WERI-Rb-1 (cell line): ENCODE measurements at regions not wholly inside any gene's neighbourhood (a gene's known extent, or its start where the extent isn't known, plus 50 kb on each side); places are given as distances from the start of the nearest gene placed in this dataset.

Source experiments
- DNase-seq: peaks from one replicate; pipeline ENCODE4 v3.0.0-alpha.2; 2020
- H3K27ac ChIP-seq: fragments of 250-450 bp; sonication (Bioruptor Pico); 2 replicates; pipeline ENCODE4 v1.5.1; 2020; ENCODE audit warnings: mild to moderate bottlenecking, moderate library complexity
- H3K27me3 ChIP-seq: fragments of 250-450 bp; sonication (Bioruptor Pico); 2 replicates; pipeline ENCODE4 v1.5.1; 2021; ENCODE audit warnings: mild to moderate bottlenecking, low read depth, moderate library complexity; ENCODE audit not compliant: insufficient read depth, severe bottlenecking
- H3K36me3 ChIP-seq: fragments of 250-450 bp; sonication (Bioruptor Pico); 2 replicates; pipeline ENCODE4 v1.5.1; 2020; ENCODE audit warnings: mild to moderate bottlenecking, moderate library complexity
- H3K4me3 ChIP-seq: 2 replicates; pipeline ENCODE4 v1.5.1; 2011; ENCODE audit warnings: low read depth, mild to moderate bottlenecking, control low read depth, low read length
- H3K9me3 ChIP-seq: fragments of 250-450 bp; sonication (Bioruptor Pico); 2 replicates; pipeline ENCODE4 v1.5.1; 2021; ENCODE audit warnings: mild to moderate bottlenecking, moderate library complexity; ENCODE audit not compliant: severe bottlenecking
- CTCF ChIP-seq: IDR thresholded peaks from 2 replicates; pipeline ENCODE4 v1.5.1; 2011; ENCODE audit warnings: low read depth, mild to moderate bottlenecking, control low read depth, inconsistent platforms, low read length

GRCh38 chr19:28987177-28987576 is 225.8 kb downstream of the UQCRFS1 start:
- Histone ChIP-seq H3K9me3 (no peaks in the 10 kb centered on the region), H3K4me3 (no peak overlapping the region), H3K36me3 (no peaks in the 10 kb centered on the region), H3K27me3 (peaks cover 84% of the 10 kb centered on the region), H3K27ac (no peak overlapping the region)
- TF ChIP-seq CTCF = no peak
- no peak for DNase-seq

GRCh38 chr19:28985201-28985600 is 227.8 kb downstream of the UQCRFS1 start:
- Histone ChIP-seq H3K36me3 (no peaks in the 10 kb centered on the region), H3K27me3 (peaks cover 83% of the 10 kb centered on the region), H3K4me3 (no peak overlapping the region), H3K9me3 (no peaks in the 10 kb centered on the region), H3K27ac (no peak overlapping the region)
- no peak for DNase-seq
- no peak for TF ChIP-seq CTCF

- Histone ChIP-seq H3K27ac (no peak overlapping the region), H3K36me3 (no peaks in the 10 kb centered on the region), H3K27me3 (peaks cover 79% of the 10 kb centered on the region), H3K9me3 (no peaks in the 10 kb centered on the region), H3K4me3 (no peak overlapping the region)
- TF ChIP-seq CTCF = no peak
- DNase-seq = no peak
Measured at GRCh38 chr19:28984315-28984714, 228.6 kb downstream of the UQCRFS1 start.

- H3K36me3 ChIP-seq = no peaks in the 10 kb centered on the region
- H3K9me3 ChIP-seq = no peaks in the 10 kb centered on the region
- TF ChIP-seq CTCF = no peak
- H3K4me3 ChIP-seq = no peak overlapping the region
- H3K27ac ChIP-seq = no peak overlapping the region
- peaks cover 75% of the 10 kb centered on the region for H3K27me3 ChIP-seq
- no peak for DNase-seq
Measured at GRCh38 chr19:28983430-28983829, 229.5 kb downstream of the UQCRFS1 start.

GRCh38 chr19:28981994-28982393 is 231.0 kb downstream of the UQCRFS1 start:
- TF ChIP-seq CTCF = no peak
- Histone ChIP-seq H3K27ac (no peak overlapping the region), H3K9me3 (no peaks in the 10 kb centered on the region), H3K4me3 (no peak overlapping the region), H3K36me3 (no peaks in the 10 kb centered on the region), H3K27me3 (peaks cover 71% of the 10 kb centered on the region)
- DNase-seq = no peak

- no peak overlapping the region for H3K4me3 ChIP-seq
- H3K27ac ChIP-seq = no peak overlapping the region
- H3K9me3 ChIP-seq = no peaks in the 10 kb centered on the region
- TF ChIP-seq CTCF = no peak
- DNase-seq = no peak
- H3K27me3 ChIP-seq = peaks cover 73% of the 10 kb centered on the region
- H3K36me3 ChIP-seq = no peaks in the 10 kb centered on the region
Measured at GRCh38 chr19:28981518-28981917, 231.4 kb downstream of the UQCRFS1 start.
